8988T (cell line): ENCODE measurements at regions not wholly inside any gene's neighbourhood (a gene's known extent, or its start where the extent isn't known, plus 50 kb on each side); places are given as distances from the start of the nearest gene placed in this dataset.
"Not testable (repeated sequence)": the region's sequence is repeated elsewhere in the genome, so short reads cannot be mapped to it uniquely, and the experiment has no call there.

Experiments
- DNase-seq: peaks from one replicate; pipeline ENCODE4 v3.0.0; 2011

- no peak for DNase-seq
These were observed 571.3 kb downstream of the GABRG2 start for GRCh38 chr5:162638849-162639248.

GRCh38 chr5:162641142-162641813 lies 573.7 kb downstream of the GABRG2 start:
- DNase-seq, result no peak

GRCh38 chr5:162654661-162655405 lies 587.3 kb downstream of the GABRG2 start:
- DNase-seq, result no peak

- DNase-seq, result no peak
These were observed 589.5 kb downstream of the GABRG2 start for GRCh38 chr5:162657076-162657475.

- DNase-seq, result no peak
These were observed 597.3 kb downstream of the GABRG2 start for GRCh38 chr5:162664846-162665245.

GRCh38 chr5:162668926-162669325 lies 601.4 kb downstream of the GABRG2 start:
- DNase-seq, result no peak

GRCh38 chr5:162672061-162672460 lies 604.5 kb downstream of the GABRG2 start:
- DNase-seq, result no peak

- DNase-seq, result no peak
These were observed 615.7 kb downstream of the GABRG2 start for GRCh38 chr5:162683284-162683683.

- DNase-seq, result no peak
These were observed 616.6 kb downstream of the GABRG2 start for GRCh38 chr5:162684145-162684544.

GRCh38 chr5:162685302-162685701 lies 617.7 kb downstream of the GABRG2 start:
- DNase-seq, result no peak

GRCh38 chr5:162696272-162696671 lies 628.7 kb downstream of the GABRG2 start:
- not testable (repeated sequence) for DNase-seq

- DNase-seq, result no peak
These were observed 631.8 kb downstream of the GABRG2 start for GRCh38 chr5:162699361-162699760.

- no peak for DNase-seq
These were observed 636.3 kb downstream of the GABRG2 start for GRCh38 chr5:162703914-162704313.

GRCh38 chr5:162711244-162711643 lies 643.7 kb downstream of the GABRG2 start:
- no peak for DNase-seq

GRCh38 chr5:162719720-162720119 lies 652.1 kb downstream of the GABRG2 start:
- no peak for DNase-seq

- DNase-seq, result no peak
These were observed 653.6 kb downstream of the GABRG2 start for GRCh38 chr5:162721125-162721524.

GRCh38 chr5:162752612-162753011 lies 684.8 kb upstream of the CCNG1 start:
- no peak for DNase-seq

GRCh38 chr5:162762119-162762518 lies 675.3 kb upstream of the CCNG1 start:
- no peak for DNase-seq

GRCh38 chr5:162769019-162769418 lies 668.4 kb upstream of the CCNG1 start:
- DNase-seq, result no peak

GRCh38 chr5:162785673-162786072 lies 651.7 kb upstream of the CCNG1 start:
- DNase-seq, result no peak

- no peak for DNase-seq
These were observed 651.2 kb upstream of the CCNG1 start for GRCh38 chr5:162786234-162786633.

- no peak for DNase-seq
These were observed 640.9 kb upstream of the CCNG1 start for GRCh38 chr5:162796507-162796906.

GRCh38 chr5:162800301-162800700 lies 637.1 kb upstream of the CCNG1 start:
- DNase-seq, result no peak

- no peak for DNase-seq
These were observed 636.2 kb upstream of the CCNG1 start for GRCh38 chr5:162801235-162801634.

- DNase-seq, result no peak
These were observed 631.2 kb upstream of the CCNG1 start for GRCh38 chr5:162806195-162806594.
